ENCODE measurements at regions not wholly inside any gene's neighbourhood (a gene's known extent, or its start where the extent isn't known, plus 50 kb on each side); places are given as distances from the start of the nearest gene placed in this dataset.
"Not testable (repeated sequence)": the region's sequence is repeated elsewhere in the genome, so short reads cannot be mapped to it uniquely, and the experiment has no call there.

GRCh38 chr6:22752522-22752921, 183.2 kb downstream of the HDGFL1 start:
- DNase-seq, result no peak

- no peak for DNase-seq
These were observed 184.7 kb downstream of the HDGFL1 start for GRCh38 chr6:22754061-22754460.

GRCh38 chr6:22755605-22756004, 186.2 kb downstream of the HDGFL1 start:
- DNase-seq, result no peak

- no peak for DNase-seq
These were observed 187.0 kb downstream of the HDGFL1 start for GRCh38 chr6:22756365-22756764.

GRCh38 chr6:22764496-22764895, 195.1 kb downstream of the HDGFL1 start:
- DNase-seq, result no peak

GRCh38 chr6:22765015-22765414, 195.6 kb downstream of the HDGFL1 start:
- no peak for DNase-seq

- no peak for DNase-seq
These were observed 197.6 kb downstream of the HDGFL1 start for GRCh38 chr6:22766979-22767378.

GRCh38 chr6:22770054-22770453, 200.7 kb downstream of the HDGFL1 start:
- no peak for DNase-seq

GRCh38 chr6:22774129-22774528, 204.8 kb downstream of the HDGFL1 start:
- DNase-seq, result no peak

- DNase-seq, result not testable (repeated sequence)
These were observed 209.1 kb downstream of the HDGFL1 start for GRCh38 chr6:22778438-22778837.

GRCh38 chr6:22779062-22779461, 209.7 kb downstream of the HDGFL1 start:
- DNase-seq, result no peak

GRCh38 chr6:22783931-22784330, 214.6 kb downstream of the HDGFL1 start:
- no peak for DNase-seq

GRCh38 chr6:22784601-22785410, 215.4 kb downstream of the HDGFL1 start:
- no peak for DNase-seq

GRCh38 chr6:22788038-22788437, 218.7 kb downstream of the HDGFL1 start:
- no peak for DNase-seq

GRCh38 chr6:22789315-22789714, 219.9 kb downstream of the HDGFL1 start:
- DNase-seq, result no peak

GRCh38 chr6:22794844-22795243, 225.5 kb downstream of the HDGFL1 start:
- DNase-seq, result no peak

- DNase-seq, result no peak
These were observed 231.1 kb downstream of the HDGFL1 start for GRCh38 chr6:22800451-22800850.

- DNase-seq, result no peak
These were observed 232.5 kb downstream of the HDGFL1 start for GRCh38 chr6:22801831-22802230.

- no peak for DNase-seq
These were observed 235.4 kb downstream of the HDGFL1 start for GRCh38 chr6:22804620-22805261.

GRCh38 chr6:22807261-22807660, 237.9 kb downstream of the HDGFL1 start:
- DNase-seq, result no peak

GRCh38 chr6:22807818-22808217, 238.5 kb downstream of the HDGFL1 start:
- no peak for DNase-seq

- DNase-seq, result no peak
These were observed 239.1 kb downstream of the HDGFL1 start for GRCh38 chr6:22808466-22808865.

- no peak for DNase-seq
These were observed 240.0 kb downstream of the HDGFL1 start for GRCh38 chr6:22809370-22809769.

- no peak for DNase-seq
These were observed 249.8 kb downstream of the HDGFL1 start for GRCh38 chr6:22819209-22819608.

Measured in hematopoietic multipotent progenitor cell treated with erythropoietin and hydrocortisone succinate and interleukin-3 and kit ligand, for 4 days (in vitro differentiated cells).